ENCODE measurements at regions not wholly inside any gene's neighbourhood (a gene's known extent, or its start where the extent isn't known, plus 50 kb on each side); places are given as distances from the start of the nearest gene placed in this dataset.

GRCh38 chr9:79883073-79883645 lies 311.4 kb downstream of the TLE4 start:
- no peak for TF ChIP-seq POLR2A (IDR thresholded peaks at IDR 0.05)
- TF ChIP-seq CTCF (IDR thresholded peaks at IDR 0.05) = no peak

GRCh38 chr9:79880626-79881025 lies 308.9 kb downstream of the TLE4 start:
- Histone ChIP-seq H3K27me3 (no peaks in the 10 kb centered on the region), H3K36me3 (replicated peaks in 1 of 2) (no peaks in the 10 kb centered on the region), H3K9me3 (replicated peaks in 1 of 3) (no peaks in the 10 kb centered on the region), H3K4me3 (no peak overlapping the region), H3K4me1 (replicated peaks in 1 of 2) (no peaks in the 10 kb centered on the region), H3K27ac (no peak overlapping the region)
- TF ChIP-seq POLR2A (IDR thresholded peaks at IDR 0.05) = no peak
- no peak for TF ChIP-seq CTCF (IDR thresholded peaks at IDR 0.05)
- intact Hi-C loops (cut with DNase I) = no loop called here
- no peak for DNase-seq

More at GRCh38 chr9:79883073-79883645, 311.4 kb downstream of the TLE4 start:
- Histone ChIP-seq H3K27ac (no peak overlapping the region), H3K4me3 (no peak overlapping the region), H3K9me3 (replicated peaks in 1 of 3) (no peaks in the 10 kb centered on the region), H3K27me3 (no peaks in the 10 kb centered on the region), H3K36me3 (replicated peaks in 1 of 2) (no peaks in the 10 kb centered on the region), H3K4me1 (replicated peaks in 1 of 2) (no peaks in the 10 kb centered on the region)
- DNase-seq = no peak
- intact Hi-C loops (cut with DNase I) = no loop called here
- WGBS, 4 donors = 82 to 91% (median 87%) methylated on average over 2 to 3 of the region's 3 CpGs

- intact Hi-C loops (cut with DNase I) = no loop called here
- H3K27ac ChIP-seq = no peak overlapping the region
- no peaks in the 10 kb centered on the region for H3K4me1 ChIP-seq (replicated peaks in 1 of 2)
- no peaks in the 10 kb centered on the region for H3K9me3 ChIP-seq (replicated peaks in 1 of 3)
- H3K27me3 ChIP-seq = no peaks in the 10 kb centered on the region
- no peak for TF ChIP-seq CTCF (IDR thresholded peaks at IDR 0.05)
- no peak for TF ChIP-seq POLR2A (IDR thresholded peaks at IDR 0.05)
- DNase-seq = no peak
- WGBS, 4 donors = 55 to 62% (median 58%) methylated on average over 3 of the region's 3 CpGs
- no peaks in the 10 kb centered on the region for H3K36me3 ChIP-seq (replicated peaks in 1 of 2)
- H3K4me3 ChIP-seq = no peak overlapping the region
Observed at GRCh38 chr9:79877943-79878602, 306.3 kb downstream of the TLE4 start.

GRCh38 chr9:79868567-79869189 lies 296.9 kb downstream of the TLE4 start:
- Histone ChIP-seq H3K27me3 (no peaks in the 10 kb centered on the region), H3K27ac (peak overlapping the region in 2 of 5 donors; percentile 31 to 65), H3K9me3 (replicated peaks in 1 of 3) (no peaks in the 10 kb centered on the region), H3K4me1 (replicated peaks in 1 of 2) (no peaks in the 10 kb centered on the region), H3K36me3 (replicated peaks in 1 of 2) (no peaks in the 10 kb centered on the region), H3K4me3 (no peak overlapping the region)
- no peak for TF ChIP-seq POLR2A (IDR thresholded peaks at IDR 0.05)
- no peak for TF ChIP-seq CTCF (IDR thresholded peaks at IDR 0.05)
- WGBS, 4 donors = 71 to 90% (median 78%) methylated on average over 2 of the region's 2 CpGs
- peak in 2 of 7 donors; percentile 27 to 32 for DNase-seq
- intact Hi-C loops (cut with DNase I) = no loop called here

Measured in adrenal gland (tissue), 9 donors.